GM20431 (cell line): ENCODE measurements at regions not wholly inside any gene's neighbourhood (a gene's known extent, or its start where the extent isn't known, plus 50 kb on each side); places are given as distances from the start of the nearest gene placed in this dataset.
"Not testable (repeated sequence)": the region's sequence is repeated elsewhere in the genome, so short reads cannot be mapped to it uniquely, and the experiment has no call there.

Experiments used
- in situ Hi-C: fragments of 300-500 bp; cut with MseI, MboI; formaldehyde crosslinking; loops from one replicate; pipeline ENCODE4 v1.15.0; 2020; ENCODE audit warnings: low sequenced_read_pairs; ENCODE audit not compliant: unreplicated experiment

- in situ Hi-C loops = not testable (repeated sequence)
Measured at GRCh38 chr5:54787910-54788309, 197.5 kb downstream of the ESM1 start.

- in situ Hi-C loops = no loop called here
Measured at GRCh38 chr5:54785729-54786591, 199.4 kb downstream of the ESM1 start.

- in situ Hi-C loops = no loop called here
Measured at GRCh38 chr5:54778783-54779182, 206.6 kb downstream of the ESM1 start.

- in situ Hi-C loops = no loop called here
Measured at GRCh38 chr5:54775645-54776044, 209.7 kb downstream of the ESM1 start.

GRCh38 chr5:54774281-54775170 is 210.9 kb downstream of the ESM1 start:
- in situ Hi-C loops = no loop called here

- in situ Hi-C loops = no loop called here
Measured at GRCh38 chr5:54772684-54773083, 212.7 kb downstream of the ESM1 start.

GRCh38 chr5:54772231-54772630 is 213.2 kb downstream of the ESM1 start:
- in situ Hi-C loops = no loop called here

- in situ Hi-C loops = no loop called here
Measured at GRCh38 chr5:54769746-54770145, 215.6 kb downstream of the ESM1 start.

- in situ Hi-C loops = no loop called here
Measured at GRCh38 chr5:54769072-54769471, 216.3 kb downstream of the ESM1 start.

- in situ Hi-C loops = no loop called here
Measured at GRCh38 chr5:54766748-54767147, 218.6 kb downstream of the ESM1 start.

GRCh38 chr5:54765165-54766028 is 220.0 kb downstream of the ESM1 start:
- in situ Hi-C loops = no loop called here

GRCh38 chr5:54764102-54765090 is 221.0 kb downstream of the ESM1 start:
- in situ Hi-C loops = no loop called here

GRCh38 chr5:54761213-54761701 is 224.1 kb downstream of the ESM1 start:
- in situ Hi-C loops = no loop called here

GRCh38 chr5:54760182-54760935 is 225.0 kb downstream of the ESM1 start:
- in situ Hi-C loops = no loop called here

GRCh38 chr5:54758038-54758437 is 227.4 kb downstream of the ESM1 start:
- in situ Hi-C loops = no loop called here

GRCh38 chr5:54757541-54757940 is 227.9 kb downstream of the ESM1 start:
- in situ Hi-C loops = no loop called here

- in situ Hi-C loops = no loop called here
Measured at GRCh38 chr5:54756796-54757402, 228.5 kb downstream of the ESM1 start.

GRCh38 chr5:54756301-54756700 is 229.1 kb downstream of the ESM1 start:
- in situ Hi-C loops = no loop called here
